SK-N-MC (cell line): ENCODE measurements at regions not wholly inside any gene's neighbourhood (a gene's known extent, or its start where the extent isn't known, plus 50 kb on each side); places are given as distances from the start of the nearest gene placed in this dataset.

Experiments
- EZH2 ChIP-seq: fragments of 200-600 bp; sonication (generic); IDR thresholded peaks from one replicate; pipeline ENCODE4 v1.6.1; 2017; ENCODE audit warnings: antibody characterized with exemption
- FOXP2 ChIP-seq: optimal IDR thresholded peaks from 2 replicates; pipeline ENCODE3; 2011; ENCODE audit warnings: mild to moderate bottlenecking, moderate library complexity; ENCODE audit not compliant: insufficient read depth; ENCODE audit errors: extremely low read length, control extremely low read depth
- POLR2AphosphoS5 ChIP-seq: IDR thresholded peaks from 2 replicates; pipeline ENCODE4 v1.6.1; 2012; ENCODE audit warnings: mild to moderate bottlenecking, low read depth, low read length, borderline replicate concordance

- TF ChIP-seq POLR2AphosphoS5 (no peak), EZH2 (no peak), FOXP2 (no peak)
Observed at GRCh38 chr1:38558500-38559445, 300.8 kb downstream of the RRAGC start.
